ENCODE measurements at regions not wholly inside any gene's neighbourhood (a gene's known extent, or its start where the extent isn't known, plus 50 kb on each side); places are given as distances from the start of the nearest gene placed in this dataset.

DNA sequence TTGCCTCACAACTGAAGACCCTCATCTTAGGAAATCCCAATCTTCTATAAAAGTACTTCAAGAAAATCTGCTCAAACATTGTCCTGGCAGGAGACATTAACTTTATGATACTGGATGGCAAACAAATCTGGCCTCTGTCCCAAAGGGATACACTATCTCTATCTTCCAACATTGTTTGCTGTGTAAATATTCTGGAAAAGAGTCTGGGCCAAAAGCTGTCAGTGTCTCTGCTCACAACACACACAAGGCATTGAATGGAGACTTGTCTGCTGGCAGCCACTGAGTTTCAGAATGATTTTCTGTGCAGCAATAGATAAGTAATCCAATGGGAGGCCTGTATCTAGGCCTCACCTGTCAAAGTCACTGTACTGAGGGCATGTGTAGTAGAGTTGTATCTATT lies 471.1 kb downstream of the DMAC1 start:
- Histone ChIP-seq H3K4me1 (replicated peaks in 1 of 4; ENCODE audit: control insufficient read depth in 3 of 4, insufficient read depth in 4 of 4, low read length in 3 of 4) (no peaks in the 10 kb centered on the region), H3K36me3 (ENCODE audit: control insufficient read depth in 2 of 4, insufficient read depth in 4 of 4, low read length in 3 of 4) (no peaks in the 10 kb centered on the region), H3K27ac (ENCODE audit: low read depth, low read length) (no peak overlapping the region), H2BK12ac (ENCODE audit: low read depth, low read length) (no peak overlapping the region), H4K20me1 (replicated peaks in 1 of 2; ENCODE audit: control insufficient read depth in 1 of 2, insufficient read depth in 2 of 2, low read length in 2 of 2) (no peaks in the 10 kb centered on the region), H3K4me2 (ENCODE audit: insufficient read depth in 1 of 2, low read depth in 2 of 2, low read length in 2 of 2) (no peak overlapping the region), H3K23me2 (ENCODE audit: low read depth, low read length) (no peaks in the 10 kb centered on the region), H2AFZ (ENCODE audit: low read length) (no peak overlapping the region), H2BK120ac (replicated peaks; ENCODE audit: low read depth, low read length) (no peak overlapping the region), H2BK20ac (ENCODE audit: low read length) (no peak overlapping the region), H3K18ac (ENCODE audit: extremely low read depth, low read length) (no peak overlapping the region), H3K27me3 (replicated peaks in 1 of 4; ENCODE audit: control insufficient read depth in 3 of 4, extremely low read depth in 1 of 4, insufficient read depth in 3 of 4, low read length in 3 of 4) (no peaks in the 10 kb centered on the region), H2BK15ac (ENCODE audit: low read length) (no peak overlapping the region), H2AK5ac (ENCODE audit: low read depth, low read length) (no peak overlapping the region), H2BK5ac (ENCODE audit: low read depth, low read length) (no peak overlapping the region), H3K79me2 (ENCODE audit: control insufficient read depth in 1 of 2, insufficient read depth in 2 of 2, low read length in 2 of 2) (no peaks in the 10 kb centered on the region), H4K91ac (replicated peaks; ENCODE audit: insufficient read length, low read length) (no peak overlapping the region), H3K4ac (replicated peaks; ENCODE audit: insufficient read length, low read depth, low read length) (no peak overlapping the region), H3K9ac (replicated peaks in 1 of 4; ENCODE audit: extremely low read depth in 1 of 4, low read depth in 3 of 4, low read length in 3 of 4) (no peak overlapping the region), H3K79me1 (ENCODE audit: low read depth, low read length) (no peaks in the 10 kb centered on the region), H4K8ac (ENCODE audit: extremely low read depth, insufficient read depth, low read length) (no peak overlapping the region), H3K14ac (ENCODE audit: insufficient read length) (no peak overlapping the region), H3K56ac (replicated peaks; ENCODE audit: insufficient read length, low read depth, low read length) (no peak overlapping the region), H3K4me3 (ENCODE audit: extremely low read depth in 1 of 4, insufficient read depth in 2 of 4, low read depth in 3 of 4, low read length in 4 of 4) (no peak overlapping the region), H4K5ac (ENCODE audit: insufficient read length, low read depth, low read length) (no peak overlapping the region), H3K23ac (ENCODE audit: insufficient read length) (no peak overlapping the region), H3K9me3 (ENCODE audit: insufficient read depth in 2 of 2, low read depth in 1 of 2, low read length in 1 of 2) (no peaks in the 10 kb centered on the region)
- DNase-seq (ENCODE audit: low read depth in 1 of 2, low spot score in 2 of 2) (no peak), FAIRE-seq (no peak)
- ChIA-PET CTCF (ENCODE audit: partially characterized antibody) (interaction anchor here (1.1 to 1.2 kb wide), 2 partner anchors 18 to 51 kb away, joined by 3 read pairs; no protein-coding TSS in a partner anchor), POLR2A (ENCODE audit: partially characterized antibody) (interaction anchor here (0.8 kb wide), 1 partner anchor 11 kb away, joined by 3 read pairs; no protein-coding TSS in a partner anchor)
- TF ChIP-seq KDM1A (IDR thresholded peaks at IDR 0.05; ENCODE audit: borderline replicate concordance, low read length), result no peak
- no peak for TF ChIP-seq FOSL1 (IDR thresholded peaks at IDR 0.05; ENCODE audit: insufficient read depth, low read depth, low read length)
- no peak for TF ChIP-seq JUN (IDR thresholded peaks at IDR 0.05; ENCODE audit: low read depth, low read length)
- TF ChIP-seq TAF7 (optimal IDR thresholded peaks at IDR 0.05; ENCODE audit: borderline replicate concordance, low read depth, low read length), result no peak
- no peak for TF ChIP-seq SIRT6 (IDR thresholded peaks at IDR 0.05; ENCODE audit: low read length)

Data from H1 (cell line).